Smooth muscle cell (in vitro differentiated cells): ENCODE measurements at regions not wholly inside any gene's neighbourhood (a gene's known extent, or its start where the extent isn't known, plus 50 kb on each side); places are given as distances from the start of the nearest gene placed in this dataset.

Experiments
- DNase-seq: peaks from one replicate; lab custom pipeline; 2025; ENCODE audit not compliant: unreplicated experiment; lab: John Stamatoyannopoulos, UW
- H2AFZ ChIP-seq: fragments of 200-600 bp; sonication (generic); 2 replicates; pipeline ENCODE4 v1.6.0; 2016; ENCODE audit warnings: antibody characterized with exemption, low read depth, mild to moderate bottlenecking
- H3F3A ChIP-seq: fragments of 200-600 bp; sonication (generic); 2 replicates; pipeline ENCODE4 v1.6.0; 2017; ENCODE audit warnings: antibody characterized with exemption, low read depth
- H3K27ac ChIP-seq: fragments of 200-600 bp; sonication (generic); 2 replicates; pipeline ENCODE4 v1.5.1; 2016; ENCODE audit warnings: low read depth, mild to moderate bottlenecking
- H3K27me3 ChIP-seq: fragments of 200-600 bp; sonication (generic); 2 replicates; pipeline ENCODE4 v1.6.1; 2016; ENCODE audit warnings: low read depth, mild to moderate bottlenecking
- H3K36me3 ChIP-seq: fragments of 200-600 bp; sonication (generic); 2 replicates; pipeline ENCODE4 v1.5.1; 2016; ENCODE audit warnings: low read depth
- H3K4me1 ChIP-seq: fragments of 200-600 bp; sonication (generic); 2 replicates; pipeline ENCODE4 v1.5.1; 2016; ENCODE audit warnings: low read depth
- H3K4me2 ChIP-seq: fragments of 200-600 bp; sonication (generic); 2 replicates; pipeline ENCODE4 v1.6.0; 2016; ENCODE audit warnings: mild to moderate bottlenecking
- H3K4me3 ChIP-seq: fragments of 200-600 bp; sonication (generic); 2 replicates; pipeline ENCODE4 v1.5.1; 2016; ENCODE audit warnings: mild to moderate bottlenecking
- H3K79me2 ChIP-seq: fragments of 200-600 bp; sonication (generic); 2 replicates; pipeline ENCODE4 v1.6.0; 2016; ENCODE audit warnings: low read depth, mild to moderate bottlenecking
- H3K9ac ChIP-seq: fragments of 200-600 bp; sonication (generic); 2 replicates; pipeline ENCODE4 v1.6.0; 2016; ENCODE audit warnings: low read depth
- H3K9me3 ChIP-seq: fragments of 200-600 bp; sonication (generic); replicated peaks from 2 replicates; pipeline ENCODE4 v1.5.1; 2016; ENCODE audit warnings: low read depth
- H4K20me1 ChIP-seq: fragments of 200-600 bp; sonication (generic); 2 replicates; pipeline ENCODE4 v1.6.0; 2016; ENCODE audit warnings: low read depth
- CTCF ChIP-seq: fragments of 200-600 bp; sonication (generic); IDR thresholded peaks from 2 replicates; pipeline ENCODE4 v1.5.1; 2017; ENCODE audit warnings: borderline replicate concordance, mild to moderate bottlenecking, antibody characterized with exemption; ENCODE audit not compliant: insufficient read depth, poor library complexity, severe bottlenecking
- WGBS: methylation state at CpG from one replicate; pipeline ENCODE4 v1.1.7; 2016; ENCODE audit warnings: low lambda C conversion rate; 5-methylcytosine and 5-hydroxymethylcytosine counted together

GRCh38 chr3:13147344-13147743, 74.1 kb upstream of the IQSEC1 start:
- H2AFZ ChIP-seq = no peak overlapping the region
- no peaks in the 10 kb centered on the region for H3F3A ChIP-seq
- 72% methylated on average over 4 of the region's 4 CpGs for WGBS
- H3K9ac ChIP-seq = no peak overlapping the region
- no peaks in the 10 kb centered on the region for H3K4me1 ChIP-seq
- no peak overlapping the region for H3K4me3 ChIP-seq
- H3K4me2 ChIP-seq = no peak overlapping the region
- H3K27ac ChIP-seq = no peak overlapping the region
- no peaks in the 10 kb centered on the region for H3K27me3 ChIP-seq
- DNase-seq = no peak
- no peaks in the 10 kb centered on the region for H3K79me2 ChIP-seq
- H3K9me3 ChIP-seq = no peaks in the 10 kb centered on the region
- H4K20me1 ChIP-seq = peaks cover 11% of the 10 kb centered on the region
- no peaks in the 10 kb centered on the region for H3K36me3 ChIP-seq
- TF ChIP-seq CTCF = no peak

- no peak for TF ChIP-seq CTCF
- no peaks in the 10 kb centered on the region for H3F3A ChIP-seq
- H3K27me3 ChIP-seq = no peaks in the 10 kb centered on the region
- no peak overlapping the region for H3K9ac ChIP-seq
- no peak overlapping the region for H3K4me2 ChIP-seq
- no peaks in the 10 kb centered on the region for H3K4me1 ChIP-seq
- no peaks in the 10 kb centered on the region for H3K36me3 ChIP-seq
- peaks cover 17% of the 10 kb centered on the region for H4K20me1 ChIP-seq
- H3K27ac ChIP-seq = no peak overlapping the region
- DNase-seq = no peak
- no peaks in the 10 kb centered on the region for H3K9me3 ChIP-seq
- no peaks in the 10 kb centered on the region for H3K79me2 ChIP-seq
- H3K4me3 ChIP-seq = no peak overlapping the region
- WGBS = 93% methylated on average over 9 of the region's 9 CpGs
- H2AFZ ChIP-seq = no peak overlapping the region
Observed at GRCh38 chr3:13146643-13147143, 73.5 kb upstream of the IQSEC1 start.

- H3K27ac ChIP-seq = no peak overlapping the region
- no peak overlapping the region for H3K9ac ChIP-seq
- no peak for TF ChIP-seq CTCF
- no peak overlapping the region for H2AFZ ChIP-seq
- no peaks in the 10 kb centered on the region for H3K9me3 ChIP-seq
- WGBS = 83% methylated on average over 16 of the region's 16 CpGs
- H3K4me3 ChIP-seq = no peak overlapping the region
- no peak for DNase-seq
- peaks cover 23% of the 10 kb centered on the region for H4K20me1 ChIP-seq
- no peaks in the 10 kb centered on the region for H3K4me1 ChIP-seq
- no peak overlapping the region for H3K4me2 ChIP-seq
- no peaks in the 10 kb centered on the region for H3F3A ChIP-seq
- no peaks in the 10 kb centered on the region for H3K79me2 ChIP-seq
- H3K36me3 ChIP-seq = no peaks in the 10 kb centered on the region
- H3K27me3 ChIP-seq = no peaks in the 10 kb centered on the region
Observed at GRCh38 chr3:13145826-13146642, 72.8 kb upstream of the IQSEC1 start.
